ENCODE measurements at regions not wholly inside any gene's neighbourhood (a gene's known extent, or its start where the extent isn't known, plus 50 kb on each side); places are given as distances from the start of the nearest gene placed in this dataset.

DNA sequence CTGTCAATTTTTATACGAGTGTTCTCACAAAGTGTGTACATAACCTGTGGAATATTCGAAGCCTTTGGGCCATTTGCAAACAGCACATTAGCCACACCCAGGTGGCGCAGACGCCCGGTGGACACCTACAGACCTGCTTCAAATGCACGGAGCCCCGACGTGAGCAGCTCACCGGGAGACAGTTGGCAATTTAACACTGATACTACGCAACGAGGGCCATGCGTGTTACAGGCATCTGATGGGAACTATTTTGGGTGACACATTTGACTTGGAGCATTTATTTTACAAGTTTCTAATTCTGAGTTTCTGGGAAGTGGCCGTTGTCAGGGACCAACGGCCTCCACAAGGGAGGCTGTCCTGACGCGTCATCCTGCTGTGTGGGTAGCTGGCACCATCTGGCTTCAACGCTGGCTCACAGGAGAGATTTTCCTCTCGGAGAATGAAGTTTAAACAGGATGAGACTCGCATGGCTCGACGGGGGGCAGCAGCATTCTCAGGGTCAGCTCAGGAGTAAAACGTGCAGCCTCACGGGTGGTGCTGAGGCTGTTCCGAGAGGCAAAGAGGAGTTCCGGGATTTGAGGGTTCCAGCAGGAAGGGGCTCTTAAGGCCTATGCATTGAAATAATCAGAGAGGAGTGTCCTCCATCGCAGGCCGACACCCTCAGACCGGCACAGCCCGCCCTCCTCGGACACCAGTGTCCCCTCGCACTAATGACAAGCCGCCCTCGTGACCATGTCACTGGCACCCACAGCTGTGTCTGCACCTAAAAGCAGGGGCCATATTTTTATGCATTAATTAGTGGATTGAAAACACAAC, 207.4 kb downstream of the DLL1 start:
- DNase-seq (ENCODE audit: low read depth), result no peak

DNA sequence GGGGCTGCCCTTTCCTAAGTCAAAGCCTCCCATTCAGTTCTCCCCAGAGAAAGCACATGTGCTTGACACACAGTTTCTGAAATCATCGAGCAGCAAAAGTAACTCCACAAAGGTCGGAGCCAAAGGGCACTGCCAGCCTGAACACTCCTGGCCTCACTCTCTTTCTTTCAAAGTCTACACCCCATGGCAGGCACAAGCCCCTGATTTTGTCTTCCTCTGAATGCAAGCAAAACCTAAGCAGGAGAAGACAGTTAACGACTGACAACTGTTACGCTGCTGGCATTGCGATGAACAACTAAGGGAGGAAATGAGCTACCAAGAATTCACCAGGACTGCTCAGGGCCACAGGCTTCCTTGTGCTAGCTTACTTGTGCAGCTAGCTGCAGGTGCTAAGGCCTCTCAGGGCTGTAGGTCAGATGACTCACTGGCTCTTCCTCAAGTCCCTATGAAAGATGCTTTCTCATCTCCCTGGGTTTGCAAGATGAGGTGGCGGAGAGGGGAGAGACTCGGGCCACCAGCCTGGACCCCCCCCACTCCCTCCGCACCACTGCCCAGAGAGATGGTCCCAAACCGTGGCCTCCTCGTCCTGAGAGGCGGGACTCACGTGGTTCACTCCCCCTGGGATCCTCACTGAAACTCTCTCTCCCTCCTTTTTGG, 208.2 kb downstream of the DLL1 start:
- no peak for DNase-seq (ENCODE audit: low read depth)

DNA sequence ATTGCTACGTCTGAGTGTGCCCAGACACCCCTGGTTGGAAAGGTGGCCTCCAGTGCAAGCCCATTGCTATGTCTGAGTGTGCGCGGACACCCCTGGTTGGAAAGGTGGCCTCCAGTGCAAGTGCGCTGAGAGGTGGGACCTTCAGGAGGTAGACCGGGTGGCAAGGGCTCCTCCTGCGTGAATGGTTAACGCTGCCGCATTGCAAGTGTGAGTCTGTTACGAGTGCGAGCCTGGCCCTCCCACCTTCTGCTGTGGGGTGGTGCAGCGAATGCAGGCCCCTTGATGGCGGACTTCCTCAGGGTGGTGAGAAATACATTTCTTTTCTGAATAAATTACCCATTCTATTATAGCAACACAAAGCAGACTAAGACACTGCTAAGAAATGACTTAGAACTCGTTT, 208.8 kb downstream of the DLL1 start:
- no peak for DNase-seq (ENCODE audit: low read depth)

DNA sequence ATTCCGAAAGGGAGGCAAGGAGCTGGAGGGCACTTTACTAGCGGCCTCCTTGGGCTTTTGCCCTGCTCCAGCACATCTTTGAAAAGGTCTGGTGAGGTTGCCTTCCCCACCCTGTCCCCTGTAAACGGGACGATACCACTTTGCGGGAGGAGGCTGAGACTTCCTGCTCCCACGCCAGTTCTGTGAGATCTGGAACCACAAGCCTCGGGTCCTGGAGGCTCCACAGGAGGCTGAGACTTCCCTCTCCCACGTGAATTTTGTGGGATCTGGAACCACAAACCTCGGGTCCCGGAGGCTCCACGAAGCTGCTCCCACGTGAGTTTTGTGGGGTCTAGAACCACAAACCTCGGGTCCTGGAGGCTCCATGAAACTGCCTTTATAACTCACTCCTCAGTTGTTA, 209.3 kb downstream of the DLL1 start:
- no peak for DNase-seq (ENCODE audit: low read depth)

DNA sequence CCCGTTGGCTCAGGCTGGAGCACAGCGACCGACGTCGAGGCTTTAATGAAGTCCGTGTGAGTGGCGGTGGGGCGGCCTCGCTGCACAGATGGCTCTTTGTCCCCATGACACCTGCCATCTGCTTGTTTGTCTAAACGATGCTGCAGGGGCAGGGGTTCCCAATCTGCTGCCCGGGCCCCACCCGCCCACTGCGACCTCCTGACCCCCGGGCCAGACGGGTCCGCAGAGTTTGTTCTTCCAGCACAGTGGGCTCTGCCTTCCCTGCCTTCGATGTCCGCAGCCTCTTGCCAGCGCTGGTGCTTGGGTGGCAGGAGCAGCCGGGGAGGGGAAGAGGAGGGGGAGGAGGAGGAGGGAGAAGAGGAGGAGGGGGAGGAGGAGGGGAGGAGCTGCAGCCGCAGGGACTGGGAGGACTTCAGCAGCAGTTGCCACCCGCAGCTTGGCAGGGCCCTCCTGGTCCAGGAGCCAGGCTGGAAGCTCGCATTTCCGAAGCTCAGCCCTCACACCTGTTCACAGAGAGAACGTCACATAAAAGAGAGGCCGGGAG, 210.0 kb downstream of the DLL1 start:
- no peak for DNase-seq (ENCODE audit: low read depth)

DNA sequence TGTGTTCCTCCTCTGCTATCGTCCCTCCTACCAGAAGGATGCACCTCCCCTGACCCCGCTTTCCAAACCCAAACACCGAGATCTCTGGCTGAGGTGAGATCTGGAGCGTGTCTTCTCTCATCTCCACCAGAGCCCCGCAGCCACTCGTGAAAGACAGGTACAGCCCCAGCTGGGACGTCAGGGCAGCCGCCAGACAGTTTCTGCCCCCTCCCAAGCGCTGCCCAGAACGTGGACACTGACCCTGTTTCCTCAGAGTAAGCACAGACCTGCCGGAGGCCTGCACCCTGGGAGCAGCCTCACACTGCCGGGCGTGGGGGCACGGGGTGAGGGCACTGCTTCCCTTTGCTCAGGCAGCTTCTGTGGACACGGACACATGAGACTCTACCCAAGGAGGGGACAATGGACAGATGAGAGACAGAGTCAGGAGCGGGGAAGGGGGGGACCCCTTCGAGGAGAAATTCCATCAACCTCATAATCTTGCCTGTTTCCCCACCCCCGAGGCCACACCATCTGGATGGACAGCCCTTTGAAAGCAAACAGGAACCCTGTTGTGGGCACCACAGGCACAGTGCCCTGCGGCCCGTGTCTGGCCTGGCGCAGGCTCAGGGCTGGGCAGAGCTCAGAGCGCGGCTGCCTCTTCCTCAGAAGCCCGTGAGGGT, 210.6 kb downstream of the DLL1 start:
- no peak for DNase-seq (ENCODE audit: low read depth)

DNA sequence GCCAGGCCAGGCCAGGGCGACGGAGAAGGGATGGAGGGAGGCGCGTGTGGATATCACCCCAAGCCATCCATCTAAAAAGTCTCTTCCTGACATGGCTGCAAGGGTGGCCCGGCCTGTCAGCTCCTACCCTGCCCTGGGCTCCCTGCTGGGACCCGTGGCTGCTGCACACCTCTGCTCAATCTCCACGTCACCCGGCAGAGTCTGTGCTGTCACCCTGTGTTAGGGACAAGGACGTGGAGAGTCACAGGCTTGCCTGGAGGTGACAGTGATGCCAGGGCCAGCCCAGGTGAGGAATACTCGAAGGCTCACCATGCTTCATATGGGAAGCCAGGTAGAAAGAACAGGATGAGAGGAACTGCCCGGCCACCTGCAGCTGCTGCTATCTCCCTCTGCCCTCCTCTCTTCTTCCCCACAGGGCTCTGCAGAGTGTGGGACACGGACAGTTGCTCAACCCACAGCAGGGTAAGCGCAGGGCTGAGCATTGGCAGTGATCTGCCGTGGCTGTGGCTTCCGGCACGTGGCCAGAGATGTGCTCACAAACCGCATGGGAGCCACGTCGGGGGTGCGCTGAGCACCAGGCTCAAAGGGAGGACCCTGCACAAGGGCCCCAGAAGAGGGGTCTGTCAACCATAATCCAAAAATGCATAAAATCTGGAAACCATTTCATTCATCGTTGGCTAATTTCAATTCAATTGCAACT, 214.3 kb downstream of the DLL1 start:
- DNase-seq (ENCODE audit: low read depth), result no peak

DNA sequence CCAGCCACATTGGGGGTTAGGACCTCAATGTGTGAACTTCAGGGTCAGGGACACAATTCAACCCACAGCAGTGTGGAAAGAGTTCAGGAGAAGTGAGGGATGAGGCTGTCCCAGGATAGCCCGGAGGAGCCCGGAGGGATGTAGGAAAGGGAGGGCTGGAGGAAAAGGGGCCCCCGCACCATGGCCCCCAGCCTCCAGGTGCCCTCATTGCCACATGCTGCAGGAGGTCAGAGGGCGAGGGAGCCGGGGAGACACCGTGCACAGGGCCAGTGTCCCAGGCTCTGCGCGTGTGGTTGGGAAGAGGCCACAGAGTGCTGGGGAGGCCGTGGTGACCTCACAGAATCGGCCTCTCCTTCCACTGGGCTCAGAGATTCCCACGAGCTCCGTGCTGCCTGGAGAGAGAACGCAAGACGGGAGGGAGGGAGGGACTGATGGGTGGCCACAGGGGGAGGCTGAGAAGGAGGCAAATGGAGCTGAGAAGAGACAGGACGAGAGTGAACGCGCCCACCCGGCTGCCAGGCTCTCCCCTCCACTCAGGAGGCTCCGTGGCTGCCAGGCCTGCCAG, 215.1 kb downstream of the DLL1 start:
- DNase-seq (ENCODE audit: low read depth), result no peak

DNA sequence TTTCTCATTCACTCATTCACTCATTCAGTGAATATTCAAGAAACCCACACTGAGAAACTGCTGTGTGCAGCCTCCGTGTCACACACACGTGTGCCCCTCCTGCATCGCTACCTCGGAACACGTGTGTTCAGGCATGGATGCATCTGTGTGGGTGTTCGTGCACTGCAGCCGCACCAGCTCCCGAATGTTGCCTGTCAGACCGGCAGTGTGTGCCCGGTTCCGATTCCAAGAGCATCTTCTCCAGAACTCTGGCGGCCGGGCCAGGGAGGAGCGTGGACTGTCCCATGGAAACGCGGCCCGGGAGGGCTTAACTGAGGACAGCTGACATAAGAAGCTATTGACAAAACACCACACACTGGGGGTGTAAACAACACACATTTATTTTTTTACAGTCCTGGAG, 216.0 kb downstream of the DLL1 start:
- DNase-seq (ENCODE audit: low read depth), result no peak

DNA sequence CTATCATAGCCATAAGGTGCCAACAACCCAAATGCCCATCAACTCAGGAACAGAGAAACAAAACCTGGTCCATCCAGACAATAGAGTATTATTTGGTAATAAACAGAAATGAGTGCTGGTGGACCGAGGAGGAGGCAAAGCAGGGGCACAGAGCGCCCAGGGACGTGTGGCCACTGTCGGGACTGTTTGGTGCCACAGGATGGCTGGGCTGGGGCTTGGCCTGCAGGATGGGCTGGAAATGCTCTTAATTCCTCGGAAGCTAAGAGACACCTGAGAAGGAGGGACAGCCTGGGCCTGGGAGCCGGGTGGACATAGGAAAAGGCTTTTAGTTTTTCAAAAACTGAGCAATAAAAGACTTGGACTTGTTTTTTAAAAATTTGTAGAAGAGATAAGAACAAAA, 216.4 kb downstream of the DLL1 start:
- no peak for DNase-seq (ENCODE audit: low read depth)

DNA sequence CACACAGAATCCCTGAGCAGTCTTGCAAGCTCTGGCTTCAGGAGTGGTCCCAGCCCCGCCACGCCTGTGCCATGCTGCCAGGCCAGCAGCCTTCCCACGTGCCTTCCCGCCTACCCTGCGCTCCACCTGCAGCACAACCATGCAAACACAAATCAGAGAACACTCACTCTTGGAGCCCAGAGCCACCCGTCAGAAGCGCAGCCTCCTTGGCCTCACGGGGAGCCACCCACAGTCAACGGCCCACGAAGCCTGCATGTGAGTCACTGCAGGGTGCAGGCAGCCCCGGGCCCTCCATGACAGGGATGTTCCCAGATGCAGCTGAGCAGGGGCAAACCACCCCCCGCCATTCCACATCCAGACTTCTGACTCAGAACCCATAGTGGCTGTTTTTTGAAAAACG, 217.0 kb downstream of the DLL1 start:
- DNase-seq (ENCODE audit: low read depth), result no peak

DNA sequence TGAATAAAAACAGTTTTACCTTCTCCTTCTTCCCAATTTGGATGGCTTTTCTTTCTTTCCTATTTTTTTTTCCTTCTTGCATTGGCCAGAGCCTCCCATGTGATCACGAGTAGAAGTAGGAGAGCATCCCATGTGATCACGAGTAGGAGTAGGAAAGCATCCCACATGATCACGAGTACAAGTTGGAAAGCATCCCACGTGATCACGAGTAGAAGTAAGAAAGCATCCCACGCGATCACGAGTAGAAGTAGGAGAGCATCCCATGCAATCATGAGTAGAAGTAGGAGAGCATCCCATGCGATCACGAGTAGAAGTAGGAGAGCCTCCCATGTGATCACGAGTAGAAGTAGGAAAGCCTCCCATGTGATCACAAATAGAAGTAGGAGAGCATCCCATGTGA, 218.6 kb downstream of the DLL1 start:
- DNase-seq (ENCODE audit: low read depth), result no peak

DNA sequence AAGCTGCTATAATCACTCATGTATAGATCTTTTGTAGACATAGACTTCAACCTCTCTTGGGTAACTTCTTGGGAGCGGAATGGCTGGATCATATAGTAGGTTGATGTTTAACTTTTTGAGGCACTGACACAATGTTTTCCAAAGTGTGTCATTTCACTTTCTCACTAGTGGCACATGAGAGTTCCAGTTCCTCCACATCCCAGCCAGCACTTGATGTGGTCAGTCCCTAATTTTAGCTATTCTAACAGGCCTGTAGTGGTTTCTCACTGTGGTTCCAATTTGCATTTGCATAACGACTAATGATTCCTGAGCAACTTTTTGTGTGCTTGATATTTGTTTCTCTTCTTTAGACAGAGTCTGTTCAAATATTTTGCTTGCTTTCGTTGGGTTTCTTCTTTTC, 221.3 kb downstream of the DLL1 start:
- no peak for DNase-seq (ENCODE audit: low read depth)

DNA sequence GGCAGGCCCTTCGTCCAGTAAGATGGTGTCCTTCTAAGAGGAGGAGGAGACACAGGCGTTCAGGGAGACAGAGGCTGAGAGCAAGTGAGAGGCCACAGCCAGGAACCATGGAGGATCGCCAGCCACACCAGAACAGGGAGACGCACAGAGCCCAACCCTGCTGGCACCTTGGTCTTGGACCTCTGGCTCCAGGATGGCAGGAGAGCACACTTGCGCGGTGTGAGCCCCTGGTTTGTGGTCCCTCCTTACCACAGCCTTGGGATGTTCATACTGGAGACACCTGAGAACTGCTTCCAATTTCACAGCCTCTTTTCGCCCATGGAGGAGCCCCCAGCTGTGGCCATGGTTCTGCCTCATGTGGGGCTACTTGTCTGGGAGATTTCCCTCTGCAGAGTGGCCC, 222.4 kb downstream of the DLL1 start:
- DNase-seq (ENCODE audit: low read depth), result no peak

DNA sequence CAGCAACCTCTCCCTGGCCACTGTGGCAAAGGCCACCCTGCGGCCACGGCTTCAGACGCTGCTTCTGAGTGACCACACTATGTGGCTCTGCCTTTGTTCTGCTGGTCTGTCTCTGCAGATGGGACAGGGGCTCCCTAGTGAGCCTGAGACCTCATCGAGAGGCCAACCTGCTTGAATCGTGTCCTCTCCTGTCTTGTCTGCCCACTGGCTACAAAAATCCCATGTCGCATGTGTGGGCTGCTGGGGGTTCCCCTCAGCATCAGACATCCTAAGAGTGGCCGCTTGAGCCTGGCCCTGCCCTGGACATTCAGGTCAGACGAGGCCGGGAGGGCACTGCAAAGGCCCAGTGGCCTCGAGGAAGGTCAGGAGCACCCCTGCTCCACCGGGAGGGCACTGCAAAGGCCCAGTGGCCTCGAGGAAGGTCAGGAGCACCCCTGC, 222.9 kb downstream of the DLL1 start:
- no peak for DNase-seq (ENCODE audit: low read depth)

DNA sequence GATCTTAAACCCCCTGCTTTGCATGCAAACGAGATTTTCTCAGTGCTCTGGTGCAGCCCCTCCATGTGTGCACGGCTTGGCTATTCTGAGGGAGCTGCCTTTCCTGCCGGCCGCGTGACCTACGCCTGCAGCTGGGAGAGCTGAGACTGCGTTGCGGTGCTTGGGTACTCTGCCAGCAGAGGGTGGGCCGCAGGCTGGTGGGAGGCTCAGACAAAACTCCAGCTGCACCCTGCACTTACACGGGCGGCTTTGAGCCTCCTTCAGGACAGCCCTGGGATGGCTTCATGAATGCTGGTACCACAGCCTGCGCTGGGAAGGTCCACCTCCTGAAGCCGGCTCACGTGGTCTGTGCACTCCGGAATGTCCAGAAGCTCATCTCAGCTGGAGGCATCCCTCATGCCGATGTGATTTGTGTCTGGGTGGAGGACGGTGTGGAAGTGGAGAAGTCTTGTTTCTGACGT, 223.7 kb downstream of the DLL1 start:
- DNase-seq (ENCODE audit: low read depth), result no peak

DNA sequence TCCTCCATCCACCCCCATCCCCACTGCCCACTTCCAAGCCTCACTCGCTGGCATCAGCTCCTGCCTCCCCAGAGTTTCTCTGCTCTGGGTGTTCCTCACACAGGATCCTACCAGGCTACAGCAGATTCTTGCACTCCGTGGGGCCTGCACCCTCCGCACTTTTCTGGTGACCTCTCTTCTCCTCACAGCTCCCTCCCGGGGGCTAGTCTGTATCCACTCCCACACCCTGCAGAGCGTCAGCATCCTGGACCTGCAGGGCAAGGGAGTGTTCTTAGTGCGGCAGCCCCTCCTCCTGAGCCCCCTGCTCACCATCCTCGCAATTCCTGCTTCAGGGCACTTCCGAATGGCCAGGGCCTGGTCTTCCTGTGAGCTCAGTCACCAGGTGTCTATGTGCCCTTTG, 224.2 kb downstream of the DLL1 start:
- DNase-seq (ENCODE audit: low read depth), result no peak

DNA sequence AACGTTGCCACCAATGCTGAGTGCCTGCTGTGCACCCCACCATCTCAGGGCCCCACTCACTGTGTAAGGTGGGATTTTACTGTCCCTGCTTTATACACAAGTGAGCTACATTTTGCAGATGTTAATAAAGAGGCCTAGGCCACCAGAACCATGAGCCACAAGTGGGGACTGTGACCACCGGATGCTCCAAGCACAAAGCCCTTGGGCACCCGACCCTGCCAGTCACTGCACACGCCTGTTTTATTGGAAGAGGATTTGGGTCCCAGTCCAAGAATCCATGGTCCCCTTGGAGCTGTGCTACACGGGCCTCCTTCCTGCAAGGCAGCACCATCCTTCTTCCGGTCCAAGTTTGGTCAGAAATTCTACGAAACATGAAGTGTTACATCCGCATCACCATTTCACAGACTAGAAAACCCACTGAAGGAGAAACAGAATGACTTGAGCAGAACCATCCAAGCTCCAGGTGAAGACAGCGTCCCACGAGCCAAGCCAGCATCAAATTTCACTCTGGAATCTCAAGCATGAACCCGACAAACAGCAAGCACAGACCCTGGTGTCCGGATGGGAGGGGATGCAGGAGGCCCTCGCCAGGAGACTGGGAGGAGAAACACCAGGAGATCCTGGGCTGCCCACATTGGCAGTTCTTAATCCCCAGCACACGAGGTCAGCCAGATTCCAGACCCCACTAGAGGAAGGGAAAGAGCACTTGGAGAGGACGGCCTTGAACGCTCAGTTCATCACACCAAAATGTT, 226.9 kb downstream of the DLL1 start:
- no peak for DNase-seq (ENCODE audit: low read depth)

DNA sequence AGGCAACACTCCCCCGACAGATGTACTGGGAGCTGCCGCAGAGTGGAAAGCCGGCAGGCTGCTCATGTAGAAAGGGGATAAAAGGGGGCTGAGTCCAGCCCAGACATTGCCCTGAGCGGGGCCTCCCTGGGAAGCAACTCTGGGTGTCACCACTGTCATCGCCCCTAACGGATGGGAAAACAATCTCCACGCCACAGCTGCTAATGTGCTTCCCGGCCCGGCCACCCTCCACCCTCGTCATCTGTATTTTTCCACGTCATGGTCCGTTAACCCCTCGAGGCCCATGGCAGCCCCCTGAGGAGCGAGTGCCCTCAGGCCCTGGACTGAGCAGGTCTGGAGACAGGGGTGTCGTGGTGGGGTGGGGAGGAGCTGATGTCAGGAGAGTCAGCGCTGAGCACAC, 227.4 kb downstream of the DLL1 start:
- DNase-seq (ENCODE audit: low read depth), result no peak

DNA sequence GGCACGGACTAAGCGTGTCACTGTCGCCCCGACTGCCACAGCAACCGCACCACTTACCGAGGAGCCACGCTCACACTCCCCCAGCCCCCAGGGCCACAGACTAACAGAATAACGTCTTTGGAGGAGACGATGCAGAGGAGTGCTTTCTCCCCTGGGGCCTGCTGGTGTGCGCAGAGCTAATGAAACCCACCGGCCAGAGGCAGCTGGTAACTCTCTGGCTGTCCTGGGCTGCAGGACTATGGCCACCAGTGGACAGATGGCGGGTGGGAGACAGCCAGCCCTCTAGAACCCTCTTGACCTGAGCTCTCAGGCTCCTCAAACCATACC, 228.0 kb downstream of the DLL1 start:
- no peak for DNase-seq (ENCODE audit: low read depth)

DNA sequence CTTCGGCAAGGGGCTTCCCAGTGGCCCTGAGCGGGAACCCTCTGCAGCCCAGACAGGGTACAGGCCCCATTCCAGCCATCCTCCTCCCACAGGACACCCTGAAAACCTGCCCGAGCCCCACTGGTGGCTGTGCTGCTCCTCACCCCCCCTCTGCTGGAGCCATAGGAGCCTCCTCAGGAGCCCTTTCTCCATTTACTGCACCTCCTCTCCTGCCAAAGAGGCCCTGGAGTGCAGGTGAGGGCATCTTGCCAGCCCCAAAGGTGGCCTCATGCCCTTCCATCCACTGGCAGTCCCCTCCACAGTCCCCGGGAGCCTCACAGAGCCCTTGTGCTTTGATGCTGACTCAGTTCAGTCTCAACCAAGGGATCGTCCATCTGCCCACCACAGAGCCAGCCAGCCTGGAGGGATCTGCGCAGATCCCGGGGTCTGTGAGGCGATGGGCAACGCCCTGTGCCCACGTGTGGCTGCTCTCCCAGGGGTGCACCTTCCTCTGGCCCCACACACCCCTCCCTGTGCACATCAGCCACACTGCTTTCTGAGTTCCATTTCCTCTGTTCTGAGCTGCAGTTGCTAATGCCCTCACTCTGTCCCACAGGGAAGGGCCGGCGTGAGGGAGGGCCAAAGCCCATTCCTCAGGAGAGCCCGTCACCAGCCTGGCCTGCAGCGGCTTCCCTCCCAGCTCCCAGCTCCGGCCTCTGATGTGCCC, 228.5 kb downstream of the DLL1 start:
- no peak for DNase-seq (ENCODE audit: low read depth)
